GM21528 (cell line): ENCODE measurements at regions not wholly inside any gene's neighbourhood (a gene's known extent, or its start where the extent isn't known, plus 50 kb on each side); places are given as distances from the start of the nearest gene placed in this dataset.
"Not testable (repeated sequence)": the region's sequence is repeated elsewhere in the genome, so short reads cannot be mapped to it uniquely, and the experiment has no call there.

Experiments used
- ATAC-seq: cut with Tn5 transposase; IDR thresholded peaks from one replicate; pipeline ENCODE4 v1.9.1; 2021; ENCODE audit warnings: mild to moderate bottlenecking, moderate library complexity; ENCODE audit not compliant: unreplicated experiment, low FRiP score

DNA sequence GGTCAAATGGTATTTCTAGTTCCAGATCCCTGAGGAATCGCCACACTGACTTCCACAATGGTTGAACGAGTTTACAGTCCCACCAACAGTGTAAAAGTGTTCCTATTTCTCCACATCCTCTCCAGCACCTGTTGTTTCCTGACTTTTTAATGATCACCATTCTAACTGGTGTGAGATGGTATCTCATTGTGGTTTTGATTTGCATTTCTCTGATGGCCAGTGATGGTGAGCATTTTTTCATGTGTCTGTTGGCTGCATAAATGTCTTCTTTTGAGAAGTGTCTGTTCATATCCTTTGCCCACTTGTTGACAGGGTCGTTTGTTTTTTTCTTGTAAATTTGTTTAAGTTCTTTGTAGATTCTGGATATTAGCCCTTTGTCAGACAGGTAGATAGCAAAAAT lies 269.9 kb upstream of the NREP start:
- ATAC-seq, result not testable (repeated sequence)

DNA sequence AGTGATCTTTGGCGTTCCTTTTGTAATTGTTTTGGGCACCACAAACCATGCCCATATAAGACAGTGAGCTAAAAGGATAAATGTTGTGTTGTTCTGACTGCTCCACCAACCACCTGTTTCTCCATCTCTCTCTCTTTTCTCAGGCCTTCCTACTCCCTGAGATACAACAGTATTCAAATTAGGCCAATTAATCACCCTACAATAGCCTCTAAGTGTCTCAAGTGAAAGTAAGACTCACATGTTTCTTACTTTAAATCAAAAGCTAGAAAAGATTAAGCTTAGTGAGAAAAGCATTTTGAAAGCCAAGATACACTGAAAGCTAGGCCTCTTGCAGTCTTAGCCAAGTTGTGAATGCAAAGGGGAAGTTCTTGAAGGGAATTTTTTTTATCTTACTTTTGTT lies 268.8 kb upstream of the NREP start:
- ATAC-seq, result no peak

GRCh38 chr5:112024769-112025168 lies 267.8 kb upstream of the NREP start:
- no peak for ATAC-seq

DNA sequence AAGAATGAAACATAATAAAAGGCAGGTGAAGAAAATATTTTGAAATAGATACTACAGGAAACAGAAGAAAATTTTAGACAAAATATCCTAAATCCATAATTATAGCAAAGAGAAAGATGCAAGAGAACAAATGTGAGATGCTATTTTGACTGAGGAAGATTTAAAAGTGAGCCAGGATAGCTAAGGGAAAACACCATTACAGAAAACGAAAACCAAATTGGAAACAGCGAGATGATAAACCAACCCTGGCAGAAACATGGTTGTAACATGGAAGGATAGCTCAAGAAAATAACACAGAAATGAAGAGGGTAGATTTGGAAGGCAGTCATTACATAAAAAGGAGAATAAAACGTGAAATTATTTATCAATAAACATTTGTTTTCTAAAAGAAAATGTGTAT lies 267.2 kb upstream of the NREP start:
- ATAC-seq, result no peak

- no peak for ATAC-seq
Observed at GRCh38 chr5:112023766-112024165, 266.8 kb upstream of the NREP start.

DNA sequence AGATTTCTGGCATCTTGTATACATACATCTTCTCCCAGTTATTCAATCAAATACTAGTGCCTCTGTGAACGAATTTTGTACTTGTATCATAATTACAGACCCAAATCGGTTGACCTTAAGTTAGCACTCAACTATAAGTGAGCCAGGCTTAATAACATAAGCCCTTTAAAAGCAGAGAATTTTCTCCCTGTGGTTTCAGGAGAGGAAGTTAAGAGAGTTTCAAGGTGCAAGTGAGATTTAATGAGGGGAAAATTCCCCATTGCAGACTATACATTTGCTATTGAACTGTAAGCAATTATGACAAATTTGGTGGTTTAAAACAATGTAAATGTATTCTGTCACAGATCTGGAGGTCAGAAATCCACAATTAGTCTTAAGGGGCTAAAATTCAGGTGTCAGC lies 261.9 kb upstream of the NREP start:
- ATAC-seq, result no peak

DNA sequence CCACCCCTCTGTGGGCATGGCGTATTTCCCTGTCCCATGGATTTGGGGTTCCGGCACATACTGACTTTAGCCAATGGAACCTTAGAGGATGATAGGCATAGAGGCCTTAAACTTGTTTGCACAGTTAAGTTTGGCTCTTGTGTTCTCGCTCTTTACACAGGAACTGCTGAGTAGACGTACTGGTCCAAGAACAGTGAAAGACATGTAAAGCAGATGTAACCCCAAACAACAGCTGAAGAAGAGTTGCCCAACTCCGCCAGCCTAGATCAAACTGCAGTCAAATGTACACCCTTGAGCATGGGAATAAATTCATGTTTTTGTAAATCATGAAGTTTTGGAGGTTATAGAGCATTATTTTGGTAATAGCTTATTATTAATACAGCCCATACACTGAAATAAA lies 260.0 kb upstream of the NREP start:
- no peak for ATAC-seq

- ATAC-seq, result no peak
Observed at GRCh38 chr5:112014783-112015395, 257.9 kb upstream of the NREP start.

DNA sequence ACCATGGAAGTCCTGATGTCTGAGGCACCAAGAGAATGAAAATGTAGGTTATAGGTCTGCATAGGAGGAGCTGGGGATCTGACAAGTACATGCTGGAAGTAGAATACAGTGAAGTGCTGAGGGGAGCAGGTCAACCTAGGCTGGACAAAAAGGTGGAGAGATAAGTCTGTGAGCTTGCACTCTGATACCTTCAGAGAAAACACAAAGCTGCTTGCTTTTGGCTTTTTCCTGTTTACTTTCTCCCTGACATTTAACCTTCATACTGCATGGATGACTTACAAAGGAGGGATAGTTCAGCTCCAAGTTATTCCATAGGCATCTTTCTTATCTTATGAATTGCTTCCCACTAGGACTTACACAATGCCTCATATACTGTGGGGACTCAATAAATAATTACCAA lies 256.7 kb upstream of the NREP start:
- no peak for ATAC-seq

GRCh38 chr5:112012104-112012503 lies 255.1 kb upstream of the NREP start:
- ATAC-seq, result no peak

GRCh38 chr5:112010475-112010874 lies 253.5 kb upstream of the NREP start:
- no peak for ATAC-seq

DNA sequence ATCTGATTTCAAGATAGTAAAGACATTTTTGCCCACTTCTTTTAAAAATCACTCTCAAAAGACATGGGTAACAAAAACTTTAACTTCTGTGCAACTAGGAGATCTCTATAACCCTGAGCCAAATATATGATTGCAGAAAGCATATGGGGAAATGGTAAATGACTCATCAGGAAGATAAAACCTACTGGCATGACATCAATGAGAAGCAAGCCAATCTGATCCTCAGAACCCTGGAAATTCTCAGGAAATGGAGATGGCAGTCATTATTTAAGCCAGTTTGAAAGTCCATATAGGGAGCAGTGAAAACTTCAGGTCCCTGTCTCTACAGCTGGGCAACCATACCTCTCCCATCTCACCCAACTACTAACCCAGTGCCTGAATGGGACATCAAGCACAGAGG lies 249.7 kb upstream of the NREP start:
- no peak for ATAC-seq

DNA sequence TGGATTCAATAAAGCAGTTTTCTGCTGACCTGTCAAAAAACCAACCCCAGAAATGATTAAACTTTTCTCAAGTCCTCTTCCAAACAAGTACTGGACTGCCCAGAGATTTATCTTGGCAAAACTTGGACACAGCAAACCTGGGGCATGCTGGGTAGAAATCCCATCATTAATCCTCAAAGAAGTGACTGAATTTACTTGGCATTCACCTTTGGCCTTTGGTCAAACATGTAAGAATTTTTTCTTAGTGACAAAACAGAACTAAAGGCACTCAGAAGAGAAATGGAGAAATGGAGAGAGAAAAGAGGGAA lies 248.6 kb upstream of the NREP start:
- no peak for ATAC-seq

GRCh38 chr5:112004867-112005622 lies 248.1 kb upstream of the NREP start:
- ATAC-seq, result peak; percentile 78

DNA sequence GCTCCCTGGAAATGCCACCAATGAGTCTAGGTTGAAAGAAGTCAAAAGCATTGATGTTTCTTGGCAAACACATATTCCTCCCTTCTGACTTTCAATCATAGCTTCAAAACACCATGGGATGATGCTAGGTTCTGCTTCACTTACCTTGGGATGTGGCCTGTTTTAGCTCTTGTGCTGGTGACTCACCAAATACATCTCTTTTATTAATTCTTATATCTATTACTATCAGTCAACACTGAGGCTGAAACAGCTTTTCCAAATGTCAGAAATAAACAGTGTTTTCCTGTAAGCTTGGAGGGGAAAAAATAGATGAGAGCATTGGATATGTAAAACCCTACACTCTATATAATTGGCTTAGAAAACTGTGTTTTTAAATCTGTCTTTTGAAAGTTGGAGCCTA lies 245.4 kb upstream of the NREP start:
- no peak for ATAC-seq

GRCh38 chr5:111999286-111999685 lies 242.3 kb upstream of the NREP start:
- no peak for ATAC-seq

GRCh38 chr5:111998871-111999270 lies 241.9 kb upstream of the NREP start:
- no peak for ATAC-seq

GRCh38 chr5:111997711-111998110 lies 240.7 kb upstream of the NREP start:
- ATAC-seq, result no peak

- ATAC-seq, result no peak
Observed at GRCh38 chr5:111997308-111997707, 240.3 kb upstream of the NREP start.

- ATAC-seq, result no peak
Observed at GRCh38 chr5:111996574-111996973, 239.6 kb upstream of the NREP start.

DNA sequence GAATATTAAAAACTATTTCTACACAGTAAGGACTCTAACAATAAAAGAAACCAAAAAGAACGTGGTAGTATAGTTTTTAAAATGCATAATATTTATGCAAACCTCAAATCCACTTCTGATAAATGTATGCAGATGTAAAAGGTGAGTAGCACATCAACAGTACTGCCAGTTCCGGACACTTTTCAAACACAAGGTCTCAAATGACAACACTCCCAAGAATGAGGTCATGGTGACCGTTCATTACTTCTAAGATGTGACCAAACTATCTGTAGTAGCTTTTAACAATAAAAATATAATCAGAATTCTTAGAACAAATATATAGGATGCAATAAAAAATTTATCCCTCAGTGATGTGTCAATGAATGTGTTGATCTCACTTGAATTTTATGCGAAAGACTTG lies 238.7 kb upstream of the NREP start:
- no peak for ATAC-seq

DNA sequence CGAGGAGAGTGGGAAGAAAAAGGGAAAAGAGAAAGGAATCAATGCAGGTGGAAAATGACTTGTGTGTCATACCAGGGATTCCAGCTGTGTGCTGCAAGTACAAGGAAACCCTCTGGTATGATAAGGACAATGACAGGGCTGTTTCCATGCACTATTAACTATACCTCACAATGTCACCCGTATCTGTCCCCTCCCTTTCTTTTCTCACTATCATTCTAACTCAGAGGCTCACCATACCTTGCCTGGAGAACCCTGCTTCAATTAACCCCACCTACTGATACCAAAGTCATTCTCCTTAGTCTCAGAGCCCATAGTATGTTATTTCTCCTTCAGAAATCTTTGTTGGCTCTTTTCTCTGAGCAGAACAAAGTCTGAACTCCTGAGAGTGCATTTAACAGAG lies 236.2 kb upstream of the NREP start:
- ATAC-seq, result peak; percentile 52

DNA sequence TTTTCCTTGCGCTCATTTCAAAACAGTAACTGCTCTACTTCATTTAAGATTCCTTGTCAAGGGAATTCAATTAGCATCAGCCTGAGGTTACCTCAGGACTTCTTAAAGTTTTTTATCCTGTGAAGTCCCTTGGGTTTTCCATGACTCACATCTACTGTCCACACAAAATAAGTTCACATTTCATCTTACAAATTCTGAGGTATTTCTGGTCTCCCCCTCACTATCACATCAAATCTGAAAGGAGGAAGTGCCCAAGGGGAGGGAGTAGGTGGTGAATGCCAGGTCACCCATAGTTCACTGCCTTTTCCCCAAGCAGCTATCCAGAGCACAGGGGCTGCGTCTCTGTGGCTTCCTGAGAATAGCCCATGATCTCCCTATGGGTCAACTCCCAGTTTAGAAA lies 227.1 kb upstream of the NREP start:
- ATAC-seq, result no peak
